ENCODE measurements at regions not wholly inside any gene's neighbourhood (a gene's known extent, or its start where the extent isn't known, plus 50 kb on each side); places are given as distances from the start of the nearest gene placed in this dataset.
A peak's percentile ranks its signal among the peaks of the same experiment; 100 is the strongest.

- ChIA-PET CTCF (interaction anchor here (0.6 to 1.0 kb wide), 2 partner anchors 10 to 629 kb away, joined by 3 to 4 read pairs; no protein-coding TSS in a partner anchor), POLR2A (no interaction called here)
- Histone ChIP-seq H3K27ac (ENCODE audit: extremely low read depth, low read depth, low read length) (no peak overlapping the region), H3K4me1 (ENCODE audit: control insufficient read depth, insufficient read depth, low read length) (no peaks in the 10 kb centered on the region), H3K36me3 (ENCODE audit: control insufficient read depth in 2 of 2, insufficient read depth in 1 of 2, low read length in 2 of 2) (no peaks in the 10 kb centered on the region), H3K9me3 (ENCODE audit: control insufficient read depth, insufficient read depth, low read depth, low read length) (no peaks in the 10 kb centered on the region), H3K4me3 (ENCODE audit: low read depth, low read length) (no peak overlapping the region)
- TF ChIP-seq ZSCAN23 (tag by site-specific recombination; IDR thresholded peaks at IDR 0.05), result no peak
- TF ChIP-seq ZNF645 (tag by site-specific recombination; IDR thresholded peaks at IDR 0.05), result no peak
- no peak for TF ChIP-seq ZNF335 (tag by site-specific recombination; conservative IDR thresholded peaks at IDR 0.05)
- TF ChIP-seq ZFP3 (tag by site-specific recombination; IDR thresholded peaks at IDR 0.05; ENCODE audit: low read depth), result no peak
- TF ChIP-seq BCL11A (tag by site-specific recombination; IDR thresholded peaks at IDR 0.05; ENCODE audit: low read depth), result no peak
- no peak for TF ChIP-seq ZNF548 (tag by site-specific recombination; IDR thresholded peaks at IDR 0.05)
- no peak for TF ChIP-seq KLF8 (tag by site-specific recombination; IDR thresholded peaks at IDR 0.05)
- TF ChIP-seq ZNF473 (tag by site-specific recombination; IDR thresholded peaks at IDR 0.05), result no peak
- no peak for TF ChIP-seq ZNF23 (tag by site-specific recombination; IDR thresholded peaks at IDR 0.05; ENCODE audit: borderline replicate concordance)
- no peak for TF ChIP-seq REST (tag by site-specific recombination; IDR thresholded peaks at IDR 0.05)
- no peak for TF ChIP-seq ZNF184 (tag by site-specific recombination; IDR thresholded peaks at IDR 0.05)
- TF ChIP-seq ATF2 (tag by site-specific recombination; IDR thresholded peaks at IDR 0.05; ENCODE audit: low read depth), result no peak
- TF ChIP-seq ZNF398 (tag by site-specific recombination; IDR thresholded peaks at IDR 0.05), result no peak
- TF ChIP-seq FEZF1 (tag by site-specific recombination; IDR thresholded peaks at IDR 0.05), result no peak
These were observed 94.2 kb upstream of the ALDH1A3 start for GRCh38 chr15:100785181-100786138.

- CTCF ChIA-PET, result no interaction called here
- H3K4me3 ChIP-seq (ENCODE audit: low read depth, low read length), result no peak overlapping the region
- POLR2A ChIA-PET, result no interaction called here
- TF ChIP-seq AEBP2 (tag by site-specific recombination; IDR thresholded peaks at IDR 0.05; ENCODE audit: borderline replicate concordance) (no peak), SP7 (tag by site-specific recombination; IDR thresholded peaks at IDR 0.05) (no peak), CTCF (tag by site-specific recombination; IDR thresholded peaks at IDR 0.05) (no peak), ZSCAN4 (tag by site-specific recombination; IDR thresholded peaks at IDR 0.05) (peak; percentile 90), ZNF324 (tag by site-specific recombination; IDR thresholded peaks at IDR 0.05) (no peak), ZNF335 (tag by site-specific recombination; conservative IDR thresholded peaks at IDR 0.05) (no peak), FEZF1 (tag by site-specific recombination; IDR thresholded peaks at IDR 0.05) (no peak), SCRT1 (tag by site-specific recombination; IDR thresholded peaks at IDR 0.05; ENCODE audit: borderline replicate concordance) (peak; percentile 54; the same call in 1 of the 2 replicates), ZNF146 (tag by site-specific recombination; IDR thresholded peaks at IDR 0.05) (no peak)
These were observed 93.5 kb upstream of the ALDH1A3 start for GRCh38 chr15:100786139-100786531.

More at GRCh38 chr15:100786139-100786531, 93.5 kb upstream of the ALDH1A3 start:
- Histone ChIP-seq H3K27ac (ENCODE audit: extremely low read depth, low read depth, low read length) (no peak overlapping the region), H3K9me3 (ENCODE audit: control insufficient read depth, insufficient read depth, low read depth, low read length) (no peaks in the 10 kb centered on the region), H3K4me1 (ENCODE audit: control insufficient read depth, insufficient read depth, low read length) (no peaks in the 10 kb centered on the region), H3K36me3 (ENCODE audit: control insufficient read depth in 2 of 2, insufficient read depth in 1 of 2, low read length in 2 of 2) (no peaks in the 10 kb centered on the region)

All from HEK293 (cell line).